IMR-90 (cell line): ENCODE measurements at regions not wholly inside any gene's neighbourhood (a gene's known extent, or its start where the extent isn't known, plus 50 kb on each side); places are given as distances from the start of the nearest gene placed in this dataset.

ENCODE experiments used
- ATAC-seq: fragments of 200-7000 bp; cut with Tn5 transposase; 2 replicates; pipeline ENCODE4 v1.9.1; 2020; ENCODE audit warnings: low read depth, mild to moderate bottlenecking, moderate library complexity
- BruUV-seq: library from RNA; stranded (reverse); fragments of 400-500 nt; replicated peaks from 2 replicates; lab custom pipeline; 2021; lab: Mats Ljungman, UMichigan
- CTCF ChIA-PET: fragments of 300-600 bp; formaldehyde crosslinking; extraction: SDS; loops from one replicate; lab custom pipeline; 2021; ENCODE audit warnings: antibody characterized with exemption; lab: Yijun Ruan, JAX
- POLR2A ChIA-PET: fragments of 300-600 bp; sonication (Branson Sonifier 250); formaldehyde crosslinking; loops from one replicate; lab custom pipeline; 2022; ENCODE audit warnings: antibody characterized with exemption; ENCODE audit not compliant: unreplicated experiment; lab: Charles Lee
- DNase-seq: peaks from one replicate; pipeline ENCODE4 v3.0.0; 2013
- H2AFZ ChIP-seq: replicated peaks from 2 replicates; pipeline ENCODE3; 2013; ENCODE audit warnings: low read length, mild to moderate bottlenecking; ENCODE audit not compliant: poor library complexity
- H2AK5ac ChIP-seq: 2 replicates; pipeline ENCODE4 v1.6.1; 2013; ENCODE audit warnings: low read depth, low read length, inconsistent platforms
- H2AK9ac ChIP-seq: replicated peaks from 2 replicates; pipeline ENCODE3; 2013; ENCODE audit warnings: mild to moderate bottlenecking, low read depth, low read length, moderate library complexity; ENCODE audit not compliant: poor library complexity
- H2BK120ac ChIP-seq: 2 replicates; pipeline ENCODE4 v1.6.1; 2013; ENCODE audit warnings: low read depth, low read length, inconsistent platforms
- H2BK15ac ChIP-seq: 3 replicates; pipeline ENCODE4 v1.6.1; 2013; ENCODE audit warnings: low read depth, low read length, inconsistent platforms
- H2BK20ac ChIP-seq: 2 replicates; pipeline ENCODE4 v1.6.1; 2013; ENCODE audit warnings: low read depth, mild to moderate bottlenecking, inconsistent platforms, low read length, moderate library complexity
- H2BK5ac ChIP-seq: 2 replicates; pipeline ENCODE4 v1.6.1; 2013; ENCODE audit warnings: mild to moderate bottlenecking, low read depth, low read length, inconsistent platforms; ENCODE audit not compliant: poor library complexity, severe bottlenecking
- H3K14ac ChIP-seq: replicated peaks from 2 replicates; pipeline ENCODE4 v1.6.1; 2013; ENCODE audit warnings: low read depth, low read length, inconsistent platforms
- H3K18ac ChIP-seq: 2 replicates; pipeline ENCODE4 v1.6.1; 2013; ENCODE audit warnings: low read depth, low read length, control low read depth
- H3K23ac ChIP-seq: 2 replicates; pipeline ENCODE4 v1.6.1; 2013; ENCODE audit warnings: low read depth, low read length, inconsistent platforms
- H3K27ac ChIP-seq: 2 replicates; pipeline ENCODE4 v1.5.1; 2013; ENCODE audit warnings: mild to moderate bottlenecking, control low read depth, low read length; ENCODE audit not compliant: insufficient read depth
- H3K27me3 ChIP-seq: 2 replicates; pipeline ENCODE4 v1.6.1; 2013; ENCODE audit warnings: low read length; ENCODE audit not compliant: control insufficient read depth, insufficient read depth
- H3K36me3 ChIP-seq: 2 replicates; pipeline ENCODE4 v1.6.1; 2013; ENCODE audit warnings: low read length, mixed read lengths; ENCODE audit not compliant: control insufficient read depth, insufficient read depth
- H3K4ac ChIP-seq: 2 replicates; pipeline ENCODE4 v1.6.1; 2013; ENCODE audit warnings: low read depth, low read length, inconsistent platforms
- H3K4me1 ChIP-seq: 2 replicates; pipeline ENCODE4 v1.6.1; 2013; ENCODE audit warnings: low read length, mixed read lengths; ENCODE audit not compliant: control insufficient read depth, insufficient read depth
- H3K4me2 ChIP-seq: 2 replicates; pipeline ENCODE4 v1.6.1; 2013; ENCODE audit warnings: low read depth, mild to moderate bottlenecking, control low read depth, low read length, moderate library complexity
- H3K4me3 ChIP-seq: 2 replicates; pipeline ENCODE4 v1.5.1; 2013; ENCODE audit warnings: low read depth, mild to moderate bottlenecking, control low read depth, low read length, moderate library complexity; ENCODE audit not compliant: insufficient read depth
- H3K56ac ChIP-seq: 2 replicates; pipeline ENCODE4 v1.6.1; 2013; ENCODE audit warnings: low read length, inconsistent platforms; ENCODE audit not compliant: insufficient read depth; ENCODE audit errors: extremely low read depth
- H3K79me1 ChIP-seq, 2 experiments: 2 replicates each; pipeline ENCODE4 v1.6.1; 2013; ENCODE audit warnings: low read length in 2 of 2, inconsistent platforms in 1 of 2, low read depth in 1 of 2
- H3K9ac ChIP-seq: 2 replicates; pipeline ENCODE4 v1.6.1; 2013; ENCODE audit warnings: low read depth, low read length, control low read depth
- H3K9me1 ChIP-seq: 2 replicates; pipeline ENCODE4 v1.6.1; 2013; ENCODE audit warnings: low read length, inconsistent platforms; ENCODE audit not compliant: insufficient read depth
- H3K9me3 ChIP-seq: 2 replicates; pipeline ENCODE4 v1.6.1; 2013; ENCODE audit warnings: low read length; ENCODE audit not compliant: control insufficient read depth, insufficient read depth
- H4K20me1 ChIP-seq: 2 replicates; pipeline ENCODE4 v1.6.1; 2013; ENCODE audit warnings: low read length, inconsistent platforms; ENCODE audit not compliant: insufficient read depth
- H4K5ac ChIP-seq: 2 replicates; pipeline ENCODE4 v1.6.1; 2013; ENCODE audit warnings: mild to moderate bottlenecking, low read depth, low read length, control low read depth
- H4K8ac ChIP-seq, 2 experiments: 2 replicates each; pipeline ENCODE4 v1.6.1; 2013; ENCODE audit warnings: low read depth in 2 of 2, low read length in 2 of 2, control low read depth in 1 of 2, inconsistent platforms in 1 of 2
- H4K91ac ChIP-seq: 2 replicates; pipeline ENCODE4 v1.6.1; 2013; ENCODE audit warnings: low read depth, low read length, inconsistent platforms; ENCODE audit not compliant: insufficient read depth
- CHD1 ChIP-seq: IDR thresholded peaks from 2 replicates; pipeline ENCODE4 v1.6.1; 2012; ENCODE audit warnings: low read depth, low read length, improper control_type of control experiment
- CTCF ChIP-seq: conservative IDR thresholded peaks from 2 replicates; pipeline ENCODE4 v1.5.1; 2012; ENCODE audit warnings: mild to moderate bottlenecking, low read depth, low read length, improper control_type of control experiment
- FOS ChIP-seq: fragments of 150-350 bp; IDR thresholded peaks from 2 replicates; pipeline ENCODE4 v1.6.1; 2016; ENCODE audit warnings: low read depth, low read length
- POLR2A ChIP-seq: IDR thresholded peaks from 2 replicates; pipeline ENCODE4 v1.6.1; 2012; ENCODE audit warnings: mild to moderate bottlenecking, low read depth, low read length
- RFX5 ChIP-seq: IDR thresholded peaks from 2 replicates; pipeline ENCODE4 v1.8.0; 2012; ENCODE audit warnings: low read depth, mild to moderate bottlenecking, low read length, moderate library complexity
- WGBS, 2 experiments: methylation state at CpG; one replicate each; pipeline versions ENCODE4 v1.1.5 to v1.1.7; 2013; ENCODE audit warnings: missing lambda C conversion rate in 2 of 2; ENCODE audit not compliant: insufficient read length in 1 of 2; ENCODE audit errors: extremely low coverage in 2 of 2; 5-methylcytosine and 5-hydroxymethylcytosine counted together
- dilution Hi-C: fragments of 300-500 bp; cut with HindIII; formaldehyde crosslinking; loops from one replicate; pipeline ENCODE4 v1.14.3; 2018; ENCODE audit warnings: low sequenced_read_pairs; ENCODE audit not compliant: unreplicated experiment
- in situ Hi-C: fragments of 300-500 bp; cut with MboI; formaldehyde crosslinking; loops from 3 replicates; pipeline ENCODE4 v1.14.3; 2019; ENCODE audit warnings: low sequenced_read_pairs, inconsistent platforms, mixed read lengths
- intact Hi-C: fragments of 100-400 bp; cut with micrococcal nuclease; formaldehyde crosslinking; loops from 2 replicates; pipeline ENCODE4 v1.10.0; 2022

DNA sequence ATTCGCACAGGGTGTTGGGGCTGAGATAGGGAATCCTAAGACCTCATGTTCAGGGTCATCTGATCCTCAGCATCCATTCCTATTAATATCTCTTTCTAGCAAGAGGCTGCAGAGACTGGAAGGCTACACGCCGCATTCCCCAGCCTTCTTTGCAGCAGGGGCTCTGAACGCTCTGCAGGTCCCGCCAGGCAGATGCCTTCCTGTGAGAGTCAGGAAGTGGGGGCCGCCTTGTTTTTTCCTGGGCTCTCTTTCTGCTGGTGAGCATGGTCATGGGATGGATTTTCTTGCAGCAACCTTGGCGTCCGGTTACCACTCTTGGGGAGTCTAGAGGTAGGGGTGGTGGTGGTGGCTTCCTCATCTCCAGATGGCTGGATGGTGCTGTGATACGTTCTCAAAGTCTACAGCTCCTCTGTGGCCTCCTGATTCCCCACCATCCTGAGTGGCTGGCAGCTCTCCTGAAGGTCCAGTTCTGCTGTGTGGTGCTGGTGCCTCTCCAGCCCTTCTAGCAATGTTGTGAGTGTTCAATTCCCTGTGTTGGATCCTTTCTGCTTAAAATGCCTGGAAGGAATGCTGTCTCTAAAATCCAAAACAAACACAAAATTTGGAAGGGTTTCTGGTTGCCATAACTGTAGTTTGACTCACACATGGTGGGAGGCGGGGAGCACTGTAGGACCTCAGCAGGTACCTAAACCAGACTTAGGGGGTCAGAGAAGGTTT is 111.9 kb downstream of the CEBPB start:
- Histone ChIP-seq H4K8ac (peak overlapping the region in 1 of 2 experiments; percentile 49; a peak in 2 of 4 replicates), H2AK5ac (peak overlapping the region; percentile 91), H3K36me3 (no peaks in the 10 kb centered on the region), H4K91ac (peak overlapping the region; percentile 84), H3K27ac (peak overlapping the region; percentile 63; the same call in 1 of the 2 replicates), H4K20me1 (no peaks in the 10 kb centered on the region), H3K4me2 (no peak overlapping the region), H3K27me3 (no peaks in the 10 kb centered on the region), H2AFZ (peak overlapping the region; percentile 67), H3K4ac (peak overlapping the region; percentile 67), H3K9me1 (peaks cover 22% of the 10 kb centered on the region), H3K18ac (peak overlapping the region; percentile 9; the same call in 1 of the 2 replicates), H2BK20ac (peak overlapping the region; percentile 57), H3K14ac (peak overlapping the region; percentile 84), H3K4me1 (peaks cover 40% of the 10 kb centered on the region), H3K9me3 (no peaks in the 10 kb centered on the region), H2BK5ac (peak overlapping the region; percentile 51), H3K4me3 (no peak overlapping the region), H3K23ac (0 out of 2 replicates have a peak overlapping the region, but pooled peaks have one; percentile 51), H3K56ac (no peak overlapping the region), H2BK120ac (peak overlapping the region; percentile 91), H2AK9ac (peak overlapping the region; percentile 70), H2BK15ac (peak overlapping the region; percentile 79; the same call in 2 of the 3 replicates), H3K9ac (no peak overlapping the region), H3K79me1 (peaks cover 0 to 34% of the 10 kb centered on the region in 2 experiments; a peak in 2 of 4 replicates), H4K5ac (peak overlapping the region; percentile 46)
- TF ChIP-seq FOS (no peak), CHD1 (no peak), POLR2A (no peak), CTCF (no peak), RFX5 (no peak)
- ChIA-PET CTCF (interaction anchor here (0.6 kb wide), 1 partner anchor 72 kb away, joined by 3 read pairs; no protein-coding TSS in a partner anchor), POLR2A (no interaction called here)
- dilution Hi-C loops (no loop called here), intact Hi-C loops (no loop called here), in situ Hi-C loops (no loop called here)
- DNase-seq (peak; percentile 59), ATAC-seq (no peak; the same call in 1 of the 2 replicates)
- 83% methylated on average over 1 of the region's 10 CpGs; no CpG with 5 or more reads in 1 of the 2 experiments for WGBS, 2 experiments
- no TSS peak for BruUV-seq
